Brain microvascular endothelial cell (primary cell): ENCODE measurements at regions not wholly inside any gene's neighbourhood (a gene's known extent, or its start where the extent isn't known, plus 50 kb on each side); places are given as distances from the start of the nearest gene placed in this dataset.

ENCODE experiments used
- DNase-seq: peaks from one replicate; pipeline ENCODE4 v3.0.0-alpha.2; 2020
- H3K27ac ChIP-seq: fragments of 250-450 bp; sonication (Bioruptor Pico); 2 replicates; pipeline ENCODE4 v1.5.1; 2020; ENCODE audit warnings: mild to moderate bottlenecking, moderate library complexity
- H3K27me3 ChIP-seq: fragments of 250-450 bp; sonication (Bioruptor Pico); replicated peaks from 2 replicates; pipeline ENCODE4 v1.5.1; 2020; ENCODE audit warnings: mild to moderate bottlenecking
- H3K36me3 ChIP-seq: fragments of 250-450 bp; sonication (Bioruptor Pico); replicated peaks from 2 replicates; pipeline ENCODE4 v1.5.1; 2020; ENCODE audit warnings: mild to moderate bottlenecking
- H3K4me3 ChIP-seq: 2 replicates; pipeline ENCODE4 v1.5.1; 2011; ENCODE audit warnings: low read depth, mild to moderate bottlenecking, control low read depth, low read length, moderate library complexity
- CTCF ChIP-seq: IDR thresholded peaks from 2 replicates; pipeline ENCODE4 v1.5.1; 2011; ENCODE audit warnings: low read depth, mild to moderate bottlenecking, moderate library complexity, low read length, control low read depth, inconsistent platforms; ENCODE audit errors: missing control alignments
- in situ Hi-C: cut with HindIII; loops from 2 replicates; pipeline ENCODE4 v1.10.0; 2017; ENCODE audit warnings: low sequenced_read_pairs, low pct_ligation_motif_present

- DNase-seq = peak; percentile 23
- H3K4me3 ChIP-seq = no peak overlapping the region
These were observed 117.6 kb downstream of the FAM124B start for GRCh38 chr2:224284134-224284946.

GRCh38 chr2:224283466-224283965, 118.4 kb downstream of the FAM124B start:
- in situ Hi-C loops = loop anchor here (25.0 kb wide), 1 partner anchor 296 kb away; no protein-coding TSS in a partner anchor
- Histone ChIP-seq H3K27ac (no peak overlapping the region), H3K36me3 (no peaks in the 10 kb centered on the region), H3K4me3 (no peak overlapping the region), H3K27me3 (no peaks in the 10 kb centered on the region)
- no peak for DNase-seq
- TF ChIP-seq CTCF = no peak

More at GRCh38 chr2:224284134-224284946, 117.6 kb downstream of the FAM124B start:
- TF ChIP-seq CTCF = peak; percentile 62
- in situ Hi-C loops = loop anchor here (25.0 kb wide), 1 partner anchor 297 kb away; no protein-coding TSS in a partner anchor
- Histone ChIP-seq H3K27ac (no peak overlapping the region), H3K27me3 (no peaks in the 10 kb centered on the region), H3K36me3 (no peaks in the 10 kb centered on the region)

DNA sequence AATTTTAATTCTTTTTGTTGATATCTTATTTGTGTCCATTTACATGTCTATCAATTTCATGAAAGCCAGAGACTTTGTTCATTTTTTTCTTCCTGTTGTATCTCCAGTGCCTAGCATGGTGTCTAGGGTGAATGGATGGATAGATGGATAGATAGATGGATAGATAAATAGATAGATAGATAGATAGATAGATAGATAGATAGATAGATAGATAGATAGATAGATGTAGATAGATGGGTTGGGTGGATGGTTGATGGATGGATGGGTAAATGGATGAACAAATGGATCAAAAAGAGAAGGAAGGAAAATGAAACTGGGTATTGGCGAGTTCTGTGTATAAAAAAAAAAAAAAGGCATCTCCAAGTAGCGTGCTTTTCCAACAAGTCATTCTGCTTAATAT, 120.5 kb downstream of the FAM124B start:
- no peaks in the 10 kb centered on the region for H3K27me3 ChIP-seq
- DNase-seq = no peak
- no peak for TF ChIP-seq CTCF
- H3K4me3 ChIP-seq = no peak overlapping the region
- no peaks in the 10 kb centered on the region for H3K36me3 ChIP-seq
- in situ Hi-C loops = loop anchor here (25.0 kb wide), 1 partner anchor 294 kb away; no protein-coding TSS in a partner anchor
- H3K27ac ChIP-seq = no peak overlapping the region

- Histone ChIP-seq H3K36me3 (no peaks in the 10 kb centered on the region), H3K4me3 (no peak overlapping the region), H3K27ac (no peak overlapping the region), H3K27me3 (no peaks in the 10 kb centered on the region)
- peak; percentile 9 for DNase-seq
- TF ChIP-seq CTCF = no peak
- in situ Hi-C loops = loop anchor here (25.0 kb wide), 1 partner anchor 291 kb away; no protein-coding TSS in a partner anchor
These were observed 123.4 kb downstream of the FAM124B start for GRCh38 chr2:224278531-224278930.

DNA sequence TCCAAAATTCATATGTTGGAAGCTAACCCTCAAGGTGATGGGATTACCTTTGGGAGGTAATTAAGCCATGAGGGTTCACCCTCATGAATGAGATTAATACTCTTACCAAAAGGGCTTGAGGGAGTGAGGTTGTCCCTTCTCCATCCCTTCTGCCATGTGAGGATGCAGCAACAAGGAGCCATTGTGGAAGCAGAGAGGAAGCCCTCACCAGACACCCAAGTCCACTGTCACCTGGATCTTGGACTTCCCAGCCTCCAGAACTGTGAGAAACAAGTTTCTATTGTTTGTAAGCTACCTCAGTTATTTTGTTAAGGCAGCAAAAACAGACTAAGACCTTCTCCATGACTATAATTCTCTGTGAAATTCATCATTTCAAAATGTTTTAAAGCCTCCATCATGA, 125.7 kb downstream of the FAM124B start:
- TF ChIP-seq CTCF = no peak
- Histone ChIP-seq H3K27me3 (no peaks in the 10 kb centered on the region), H3K27ac (no peak overlapping the region), H3K4me3 (no peak overlapping the region), H3K36me3 (no peaks in the 10 kb centered on the region)
- in situ Hi-C loops = loop anchor here (25.0 kb wide), 1 partner anchor 289 kb away; no protein-coding TSS in a partner anchor
- no peak for DNase-seq
